Left kidney (tissue), 1 donor: ENCODE measurements at regions not wholly inside any gene's neighbourhood (a gene's known extent, or its start where the extent isn't known, plus 50 kb on each side); places are given as distances from the start of the nearest gene placed in this dataset.
A peak's percentile ranks its signal among the peaks of the same experiment; 100 is the strongest.
"Not testable (repeated sequence)": the region's sequence is repeated elsewhere in the genome, so short reads cannot be mapped to it uniquely, and the experiment has no call there.

ENCODE experiments used
- DNase-seq: peaks from one replicate; pipeline ENCODE4 v3.0.0-alpha.2; 2013

- no peak for DNase-seq
Measured at GRCh38 chr5:25568989-25569625, 924.3 kb upstream of the CDH10 start.

GRCh38 chr5:25568294-25568693 is 923.5 kb upstream of the CDH10 start:
- no peak for DNase-seq

GRCh38 chr5:25567881-25568280 is 923.1 kb upstream of the CDH10 start:
- no peak for DNase-seq

- DNase-seq, result no peak
Measured at GRCh38 chr5:25562656-25563055, 917.9 kb upstream of the CDH10 start.

GRCh38 chr5:25554077-25554476 is 909.3 kb upstream of the CDH10 start:
- no peak for DNase-seq

GRCh38 chr5:25552871-25553481 is 908.2 kb upstream of the CDH10 start:
- no peak for DNase-seq

GRCh38 chr5:25550793-25551192 is 906.0 kb upstream of the CDH10 start:
- DNase-seq, result no peak

GRCh38 chr5:25544652-25545249 is 900.0 kb upstream of the CDH10 start:
- peak; percentile 35 for DNase-seq

- no peak for DNase-seq
Measured at GRCh38 chr5:25540628-25541027, 895.9 kb upstream of the CDH10 start.

GRCh38 chr5:25539536-25539935 is 894.8 kb upstream of the CDH10 start:
- DNase-seq, result no peak

- DNase-seq, result not testable (repeated sequence)
Measured at GRCh38 chr5:25536461-25536860, 891.7 kb upstream of the CDH10 start.

- DNase-seq, result no peak
Measured at GRCh38 chr5:25516141-25516540, 871.4 kb upstream of the CDH10 start.

GRCh38 chr5:25515525-25515924 is 870.7 kb upstream of the CDH10 start:
- no peak for DNase-seq

- DNase-seq, result not testable (repeated sequence)
Measured at GRCh38 chr5:25510692-25511091, 865.9 kb upstream of the CDH10 start.

- not testable (repeated sequence) for DNase-seq
Measured at GRCh38 chr5:25508011-25508410, 863.2 kb upstream of the CDH10 start.

GRCh38 chr5:25500635-25501034 is 855.9 kb upstream of the CDH10 start:
- DNase-seq, result no peak

GRCh38 chr5:25489834-25490538 is 845.2 kb upstream of the CDH10 start:
- no peak for DNase-seq

GRCh38 chr5:25488119-25488518 is 843.3 kb upstream of the CDH10 start:
- DNase-seq, result no peak

GRCh38 chr5:25484391-25484790 is 839.6 kb upstream of the CDH10 start:
- DNase-seq, result no peak

GRCh38 chr5:25481463-25481862 is 836.7 kb upstream of the CDH10 start:
- no peak for DNase-seq

- DNase-seq, result no peak
Measured at GRCh38 chr5:25459082-25459481, 814.3 kb upstream of the CDH10 start.

- DNase-seq, result no peak
Measured at GRCh38 chr5:25458628-25459027, 813.9 kb upstream of the CDH10 start.

- no peak for DNase-seq
Measured at GRCh38 chr5:25453500-25453899, 808.7 kb upstream of the CDH10 start.
